ENCODE measurements at regions not wholly inside any gene's neighbourhood (a gene's known extent, or its start where the extent isn't known, plus 50 kb on each side); places are given as distances from the start of the nearest gene placed in this dataset.

- Histone ChIP-seq H3K27ac (ENCODE audit: low read depth in 2 of 2, low read length in 2 of 2) (no peak overlapping the region), H3K4me3 (ENCODE audit: low read length in 3 of 3) (no peak overlapping the region), H3K27me3 (ENCODE audit: control insufficient read depth, insufficient read depth, low read length) (no peaks in the 10 kb centered on the region), H3K36me3 (ENCODE audit: control insufficient read depth in 2 of 3, insufficient read depth in 3 of 3, low read length in 3 of 3) (no peaks in the 10 kb centered on the region), H3K4me1 (ENCODE audit: control insufficient read depth in 2 of 3, insufficient read depth in 2 of 3, low read depth in 1 of 3, low read length in 3 of 3) (no peaks in the 10 kb centered on the region), H3K9me3 (ENCODE audit: control insufficient read depth in 2 of 3, insufficient read depth in 1 of 3, low read length in 3 of 3) (no peaks in the 10 kb centered on the region), H3K9ac (ENCODE audit: low read length in 3 of 3) (no peak overlapping the region)
- DNase-seq, result no peak
- TF ChIP-seq CTCF (IDR thresholded peaks at IDR 0.05; ENCODE audit: borderline replicate concordance, extremely low read depth, insufficient read depth), result no peak
- intact Hi-C loops (cut with DNase I), result no loop called here
- no peak for FAIRE-seq
Observed at GRCh38 chrX:7318661-7319060, 170.7 kb upstream of the PUDP start.

- FAIRE-seq (no peak), DNase-seq (no peak)
- H3K27me3 ChIP-seq (ENCODE audit: control insufficient read depth, insufficient read depth, low read length), result no peaks in the 10 kb centered on the region
- no peaks in the 10 kb centered on the region for H3K9me3 ChIP-seq (ENCODE audit: control insufficient read depth in 2 of 3, insufficient read depth in 1 of 3, low read length in 3 of 3)
- intact Hi-C loops (cut with DNase I), result no loop called here
- H3K36me3 ChIP-seq (ENCODE audit: control insufficient read depth in 2 of 3, insufficient read depth in 3 of 3, low read length in 3 of 3), result no peaks in the 10 kb centered on the region
- H3K27ac ChIP-seq (ENCODE audit: low read depth in 2 of 2, low read length in 2 of 2), result no peak overlapping the region
- no peak for TF ChIP-seq CTCF (IDR thresholded peaks at IDR 0.05; ENCODE audit: borderline replicate concordance, extremely low read depth, insufficient read depth)
- H3K9ac ChIP-seq (ENCODE audit: low read length in 3 of 3), result no peak overlapping the region
- H3K4me1 ChIP-seq (ENCODE audit: control insufficient read depth in 2 of 3, insufficient read depth in 2 of 3, low read depth in 1 of 3, low read length in 3 of 3), result no peaks in the 10 kb centered on the region
- no peak overlapping the region for H3K4me3 ChIP-seq (ENCODE audit: low read length in 3 of 3)
Observed at GRCh38 chrX:7318241-7318640, 170.3 kb upstream of the PUDP start.

- no peak for FAIRE-seq
- no peaks in the 10 kb centered on the region for H3K9me3 ChIP-seq (ENCODE audit: control insufficient read depth in 2 of 3, insufficient read depth in 1 of 3, low read length in 3 of 3)
- H3K9ac ChIP-seq (ENCODE audit: low read length in 3 of 3), result no peak overlapping the region
- H3K4me1 ChIP-seq (ENCODE audit: control insufficient read depth in 2 of 3, insufficient read depth in 2 of 3, low read depth in 1 of 3, low read length in 3 of 3), result no peaks in the 10 kb centered on the region
- no peak overlapping the region for H3K27ac ChIP-seq (ENCODE audit: low read depth in 2 of 2, low read length in 2 of 2)
- H3K27me3 ChIP-seq (ENCODE audit: control insufficient read depth, insufficient read depth, low read length), result no peaks in the 10 kb centered on the region
- no peak for TF ChIP-seq CTCF (IDR thresholded peaks at IDR 0.05; ENCODE audit: borderline replicate concordance, extremely low read depth, insufficient read depth)
- intact Hi-C loops (cut with DNase I), result no loop called here
- no peak overlapping the region for H3K4me3 ChIP-seq (ENCODE audit: low read length in 3 of 3)
- no peak for DNase-seq
- H3K36me3 ChIP-seq (ENCODE audit: control insufficient read depth in 2 of 3, insufficient read depth in 3 of 3, low read length in 3 of 3), result no peaks in the 10 kb centered on the region
Observed at GRCh38 chrX:7316887-7317286, 168.9 kb upstream of the PUDP start.

GRCh38 chrX:7316280-7316679, 168.3 kb upstream of the PUDP start:
- DNase-seq, result no peak
- no peak overlapping the region for H3K4me3 ChIP-seq (ENCODE audit: low read length in 3 of 3)
- FAIRE-seq, result no peak
- no peaks in the 10 kb centered on the region for H3K9me3 ChIP-seq (ENCODE audit: control insufficient read depth in 2 of 3, insufficient read depth in 1 of 3, low read length in 3 of 3)
- intact Hi-C loops (cut with DNase I), result no loop called here
- no peaks in the 10 kb centered on the region for H3K4me1 ChIP-seq (ENCODE audit: control insufficient read depth in 2 of 3, insufficient read depth in 2 of 3, low read depth in 1 of 3, low read length in 3 of 3)
- H3K9ac ChIP-seq (ENCODE audit: low read length in 3 of 3), result no peak overlapping the region
- H3K36me3 ChIP-seq (ENCODE audit: control insufficient read depth in 2 of 3, insufficient read depth in 3 of 3, low read length in 3 of 3), result no peaks in the 10 kb centered on the region
- no peaks in the 10 kb centered on the region for H3K27me3 ChIP-seq (ENCODE audit: control insufficient read depth, insufficient read depth, low read length)
- no peak for TF ChIP-seq CTCF (IDR thresholded peaks at IDR 0.05; ENCODE audit: borderline replicate concordance, extremely low read depth, insufficient read depth)
- no peak overlapping the region for H3K27ac ChIP-seq (ENCODE audit: low read depth in 2 of 2, low read length in 2 of 2)
